Psoas muscle (tissue), 7 donors: ENCODE measurements at regions not wholly inside any gene's neighbourhood (a gene's known extent, or its start where the extent isn't known, plus 50 kb on each side); places are given as distances from the start of the nearest gene placed in this dataset.

Experiments used
- ATAC-seq, 4 donors: fragments of 200-7000 bp; cut with Tn5 transposase; one replicate each; pipeline ENCODE4 v1.9.1; 2020; ENCODE audit warnings: moderate library complexity in 3 of 4, mild to moderate bottlenecking in 2 of 4
- DNase-seq, 2 donors: peaks; one replicate each; pipeline ENCODE4 v3.0.0-alpha.2; 2020
- H3K27ac ChIP-seq: fragments of 200-600 bp; one replicate; pipeline ENCODE4 v1.8.0; 2022
- H3K27me3 ChIP-seq, 3 donors: fragments of 200-600 bp in 1 of 3; one replicate each; pipeline versions ENCODE4 v1.6.1 to v1.8.0; 2013 to 2022; ENCODE audit warnings: low read length in 2 of 3, mild to moderate bottlenecking in 2 of 3, moderate library complexity in 1 of 3; ENCODE audit not compliant: insufficient read depth in 3 of 3
- H3K36me3 ChIP-seq, 2 donors: fragments of 200-600 bp in 1 of 2; one replicate each; pipeline versions ENCODE4 v1.6.1 to v1.8.0; 2013 to 2022; ENCODE audit warnings: low read depth in 1 of 2, mild to moderate bottlenecking in 1 of 2, moderate library complexity in 1 of 2; ENCODE audit not compliant: insufficient read depth in 1 of 2
- H3K4me1 ChIP-seq: fragments of 200-600 bp; one replicate; pipeline ENCODE4 v1.8.0; 2022
- H3K4me3 ChIP-seq: fragments of 200-600 bp; one replicate; pipeline ENCODE4 v1.8.0; 2022; ENCODE audit warnings: mild to moderate bottlenecking
- H3K9me3 ChIP-seq: fragments of 200-600 bp; one replicate; pipeline ENCODE4 v1.8.0; 2022
- CTCF ChIP-seq: fragments of 200-600 bp; IDR thresholded peaks from one replicate; pipeline ENCODE4 v1.8.0; 2022; ENCODE audit warnings: antibody characterized with exemption
- WGBS, 3 donors: extraction: QIAGEN DNeasy Blood & Tissue Kit; methylation state at CpG; one replicate each; pipeline versions ENCODE4 v1.1.6 to v1.1.7; 2013; 5-methylcytosine and 5-hydroxymethylcytosine counted together
- intact Hi-C, 2 donors: fragments of 100-400 bp; cut with DNase I; formaldehyde crosslinking; loops; one replicate each; pipeline versions ENCODE4 v1.11.0 to v1.14.2; 2022
- donor health status: healthy with polysubstance abuse.
- donor health status: DM: no; HTN: no; CAD: no; lungs with moderate emphysema.
- donor health status: Bipolar disorder and iron deficiency.
- donor health status: healthy.
- donor health status: DM: yes; HTN: yes; CAD: no.
- donor health status: DM: no; HTN: no; CAD: no.
- donor health status: DM: yes; HTN: yes; CAD: no.

- ATAC-seq (no peak), DNase-seq (no peak)
- no peak for TF ChIP-seq CTCF
- intact Hi-C loops = no loop called here
- H3K4me1 ChIP-seq = no peaks in the 10 kb centered on the region
- no peaks in the 10 kb centered on the region for H3K36me3 ChIP-seq
- no peak overlapping the region for H3K27ac ChIP-seq
- no peaks in the 10 kb centered on the region for H3K9me3 ChIP-seq
- no peak overlapping the region for H3K4me3 ChIP-seq
- 83 to 96% (median 88%) methylated on average over 2 of the region's 2 CpGs for WGBS, 3 donors
- H3K27me3 ChIP-seq = no peaks in the 10 kb centered on the region
These were observed 136.5 kb upstream of the ITGA4 start for GRCh38 chr2:181320638-181321037.

- Histone ChIP-seq H3K4me1 (no peaks in the 10 kb centered on the region), H3K27ac (no peak overlapping the region), H3K4me3 (no peak overlapping the region), H3K9me3 (no peaks in the 10 kb centered on the region), H3K36me3 (no peaks in the 10 kb centered on the region), H3K27me3 (no peaks in the 10 kb centered on the region)
- no peak for TF ChIP-seq CTCF
- no peak for ATAC-seq
- no peak for DNase-seq
- intact Hi-C loops = no loop called here
These were observed 132.3 kb upstream of the ITGA4 start for GRCh38 chr2:181324912-181325311.

GRCh38 chr2:181326661-181327060 is 130.5 kb upstream of the ITGA4 start:
- intact Hi-C loops = no loop called here
- no peaks in the 10 kb centered on the region for H3K36me3 ChIP-seq
- ATAC-seq = no peak
- 49 to 58% (median 56%) methylated on average over 2 of the region's 2 CpGs for WGBS, 3 donors
- no peak for TF ChIP-seq CTCF
- H3K27me3 ChIP-seq = no peaks in the 10 kb centered on the region
- no peak overlapping the region for H3K4me3 ChIP-seq
- H3K4me1 ChIP-seq = no peaks in the 10 kb centered on the region
- no peak overlapping the region for H3K27ac ChIP-seq
- no peaks in the 10 kb centered on the region for H3K9me3 ChIP-seq
- no peak for DNase-seq

GRCh38 chr2:181330286-181330685 is 126.9 kb upstream of the ITGA4 start:
- TF ChIP-seq CTCF = no peak
- H3K27me3 ChIP-seq = no peaks in the 10 kb centered on the region
- no peak overlapping the region for H3K27ac ChIP-seq
- H3K4me3 ChIP-seq = no peak overlapping the region
- WGBS, 3 donors = 94 to 100% (median 95%) methylated on average over 1 of the region's 1 CpG
- no peaks in the 10 kb centered on the region for H3K9me3 ChIP-seq
- intact Hi-C loops = no loop called here
- no peaks in the 10 kb centered on the region for H3K4me1 ChIP-seq
- ATAC-seq (no peak), DNase-seq (no peak)
- H3K36me3 ChIP-seq = no peaks in the 10 kb centered on the region

GRCh38 chr2:181332044-181332605 is 125.1 kb upstream of the ITGA4 start:
- no peaks in the 10 kb centered on the region for H3K9me3 ChIP-seq
- no peaks in the 10 kb centered on the region for H3K27me3 ChIP-seq
- no peak for TF ChIP-seq CTCF
- intact Hi-C loops = no loop called here
- H3K27ac ChIP-seq = no peak overlapping the region
- H3K36me3 ChIP-seq = no peaks in the 10 kb centered on the region
- H3K4me3 ChIP-seq = no peak overlapping the region
- no peaks in the 10 kb centered on the region for H3K4me1 ChIP-seq
- DNase-seq (no peak), ATAC-seq (no peak)
- WGBS, 3 donors = 54 to 66% (median 63%) methylated on average over 3 of the region's 3 CpGs
